Astrocyte (in vitro differentiated cells and primary cell): ENCODE measurements at regions not wholly inside any gene's neighbourhood (a gene's known extent, or its start where the extent isn't known, plus 50 kb on each side); places are given as distances from the start of the nearest gene placed in this dataset.

Source experiments
- DNase-seq: peaks from one replicate; pipeline ENCODE4 v3.0.0-alpha.2; 2010; ENCODE audit warnings: low read depth
- FAIRE-seq: peaks from 2 replicates; lab custom pipeline; 2011; peaks lifted over from hg19 to GRCh38; lab: Jason Lieb, UNC
- H2AFZ ChIP-seq: 2 replicates; pipeline ENCODE4 v1.6.0; 2012; ENCODE audit warnings: low read depth, low read length, inconsistent platforms
- H3K27ac ChIP-seq: 2 replicates; pipeline ENCODE4 v1.5.1; 2011; ENCODE audit warnings: low read depth, low read length, inconsistent platforms
- H3K27me3 ChIP-seq: 2 replicates; pipeline ENCODE4 v1.6.0; 2011; ENCODE audit warnings: low read length, inconsistent platforms; ENCODE audit not compliant: insufficient read depth
- H3K36me3 ChIP-seq: 2 replicates; pipeline ENCODE4 v1.5.1; 2011; ENCODE audit warnings: low read length, inconsistent platforms; ENCODE audit not compliant: insufficient read depth
- H3K4me1 ChIP-seq: 2 replicates; pipeline ENCODE4 v1.5.1; 2011; ENCODE audit warnings: low read length, inconsistent platforms; ENCODE audit not compliant: insufficient read depth
- H3K4me2 ChIP-seq: 2 replicates; pipeline ENCODE4 v1.6.0; 2012; ENCODE audit warnings: low read length, inconsistent platforms
- H3K4me3 ChIP-seq: 2 replicates; pipeline ENCODE4 v1.5.1; 2011; ENCODE audit warnings: low read depth, mild to moderate bottlenecking, low read length, inconsistent platforms; ENCODE audit not compliant: insufficient read depth
- H3K79me2 ChIP-seq: 2 replicates; pipeline ENCODE4 v1.6.0; 2012; ENCODE audit warnings: mild to moderate bottlenecking, low read length, inconsistent platforms; ENCODE audit not compliant: insufficient read depth
- H3K9ac ChIP-seq: 2 replicates; pipeline ENCODE4 v1.6.0; 2012; ENCODE audit warnings: mild to moderate bottlenecking, low read length, inconsistent platforms
- H3K9me3 ChIP-seq: 2 replicates; pipeline ENCODE4 v1.5.1; 2012; ENCODE audit warnings: low read depth, mild to moderate bottlenecking, low read length, inconsistent platforms; ENCODE audit not compliant: insufficient read depth
- H4K20me1 ChIP-seq: 2 replicates; pipeline ENCODE4 v1.6.0; 2012; ENCODE audit warnings: low read length, inconsistent platforms; ENCODE audit not compliant: insufficient read depth
- H3K27ac Mint-ChIP-seq: one replicate; pipeline ENCODE4 v1.8.0; 2021; ENCODE audit warnings: mild to moderate bottlenecking, mixed read lengths; ENCODE audit not compliant: unreplicated experiment
- H3K27me3 Mint-ChIP-seq: one replicate; pipeline ENCODE4 v1.8.0; 2021; ENCODE audit warnings: low read depth, mixed read lengths; ENCODE audit not compliant: unreplicated experiment
- H3K36me3 Mint-ChIP-seq: one replicate; pipeline ENCODE4 v1.8.0; 2021; ENCODE audit warnings: low read depth, mixed read lengths; ENCODE audit not compliant: unreplicated experiment
- H3K4me1 Mint-ChIP-seq: one replicate; pipeline ENCODE4 v1.8.0; 2021; ENCODE audit warnings: low read depth, mixed read lengths; ENCODE audit not compliant: unreplicated experiment
- H3K4me3 Mint-ChIP-seq: one replicate; pipeline ENCODE4 v1.8.0; 2021; ENCODE audit warnings: mild to moderate bottlenecking, moderate library complexity, mixed read lengths; ENCODE audit not compliant: unreplicated experiment
- H3K9me3 Mint-ChIP-seq: one replicate; pipeline ENCODE4 v1.8.0; 2021; ENCODE audit warnings: mild to moderate bottlenecking, mixed read lengths; ENCODE audit not compliant: unreplicated experiment
- CTCF ChIP-seq: IDR thresholded peaks from 2 replicates; pipeline ENCODE4 v1.5.1; 2011; ENCODE audit warnings: low read depth, mild to moderate bottlenecking, inconsistent platforms, low read length, moderate library complexity; ENCODE audit not compliant: insufficient read depth
- EZH2 ChIP-seq: IDR thresholded peaks from 2 replicates; pipeline ENCODE4 v1.6.1; 2012; ENCODE audit warnings: mild to moderate bottlenecking, low read length, inconsistent platforms; ENCODE audit not compliant: insufficient read depth

GRCh38 chr13:111962431-111962891, 104.5 kb upstream of the SOX1 start:
- H3K4me1 Mint-ChIP-seq, result no peaks in the 10 kb centered on the region
- H3K79me2 ChIP-seq, result no peaks in the 10 kb centered on the region
- H3K9ac ChIP-seq, result no peak overlapping the region
- no peaks in the 10 kb centered on the region for H3K36me3 ChIP-seq
- H3K27me3 Mint-ChIP-seq, result peaks cover 22% of the 10 kb centered on the region
- no peaks in the 10 kb centered on the region for H4K20me1 ChIP-seq
- no peak overlapping the region for H3K27ac Mint-ChIP-seq
- H3K4me2 ChIP-seq, result no peak overlapping the region
- no peak overlapping the region for H3K4me3 Mint-ChIP-seq
- no peak overlapping the region for H3K4me3 ChIP-seq
- FAIRE-seq, result no peak
- H3K36me3 Mint-ChIP-seq, result no peaks in the 10 kb centered on the region
- no peaks in the 10 kb centered on the region for H3K27me3 ChIP-seq
- H2AFZ ChIP-seq, result no peak overlapping the region
- peaks cover 4% of the 10 kb centered on the region for H3K9me3 ChIP-seq
- no peak for DNase-seq
- H3K4me1 ChIP-seq, result no peaks in the 10 kb centered on the region
- TF ChIP-seq EZH2, result no peak
- no peak for TF ChIP-seq CTCF
- no peak overlapping the region for H3K27ac ChIP-seq
- no peaks in the 10 kb centered on the region for H3K9me3 Mint-ChIP-seq

GRCh38 chr13:111963031-111963430, 103.9 kb upstream of the SOX1 start:
- no peak overlapping the region for H3K4me3 ChIP-seq
- H3K4me1 Mint-ChIP-seq, result no peaks in the 10 kb centered on the region
- H3K27me3 Mint-ChIP-seq, result peaks cover 22% of the 10 kb centered on the region

More at GRCh38 chr13:111963031-111963430, 103.9 kb upstream of the SOX1 start:
- no peak overlapping the region for H3K27ac Mint-ChIP-seq
- TF ChIP-seq CTCF (no peak), EZH2 (no peak)
- H3K36me3 Mint-ChIP-seq, result no peaks in the 10 kb centered on the region
- H3K4me3 Mint-ChIP-seq, result no peak overlapping the region
- H3K9ac ChIP-seq, result no peak overlapping the region
- no peaks in the 10 kb centered on the region for H3K27me3 ChIP-seq
- H3K79me2 ChIP-seq, result no peaks in the 10 kb centered on the region
- H3K36me3 ChIP-seq, result no peaks in the 10 kb centered on the region
- DNase-seq (no peak), FAIRE-seq (no peak)
- H3K4me2 ChIP-seq, result no peak overlapping the region
- H2AFZ ChIP-seq, result no peak overlapping the region
- H3K27ac ChIP-seq, result no peak overlapping the region
- H4K20me1 ChIP-seq, result no peaks in the 10 kb centered on the region
- no peaks in the 10 kb centered on the region for H3K4me1 ChIP-seq
- H3K9me3 Mint-ChIP-seq, result no peaks in the 10 kb centered on the region
- peaks cover 4% of the 10 kb centered on the region for H3K9me3 ChIP-seq
